ENCODE measurements at regions not wholly inside any gene's neighbourhood (a gene's known extent, or its start where the extent isn't known, plus 50 kb on each side); places are given as distances from the start of the nearest gene placed in this dataset.
"Not testable (repeated sequence)": the region's sequence is repeated elsewhere in the genome, so short reads cannot be mapped to it uniquely, and the experiment has no call there.

GRCh38 chr12:131625966-131626722 lies 84.7 kb upstream of the SFSWAP start:
- not testable (repeated sequence) for DNase-seq

DNA sequence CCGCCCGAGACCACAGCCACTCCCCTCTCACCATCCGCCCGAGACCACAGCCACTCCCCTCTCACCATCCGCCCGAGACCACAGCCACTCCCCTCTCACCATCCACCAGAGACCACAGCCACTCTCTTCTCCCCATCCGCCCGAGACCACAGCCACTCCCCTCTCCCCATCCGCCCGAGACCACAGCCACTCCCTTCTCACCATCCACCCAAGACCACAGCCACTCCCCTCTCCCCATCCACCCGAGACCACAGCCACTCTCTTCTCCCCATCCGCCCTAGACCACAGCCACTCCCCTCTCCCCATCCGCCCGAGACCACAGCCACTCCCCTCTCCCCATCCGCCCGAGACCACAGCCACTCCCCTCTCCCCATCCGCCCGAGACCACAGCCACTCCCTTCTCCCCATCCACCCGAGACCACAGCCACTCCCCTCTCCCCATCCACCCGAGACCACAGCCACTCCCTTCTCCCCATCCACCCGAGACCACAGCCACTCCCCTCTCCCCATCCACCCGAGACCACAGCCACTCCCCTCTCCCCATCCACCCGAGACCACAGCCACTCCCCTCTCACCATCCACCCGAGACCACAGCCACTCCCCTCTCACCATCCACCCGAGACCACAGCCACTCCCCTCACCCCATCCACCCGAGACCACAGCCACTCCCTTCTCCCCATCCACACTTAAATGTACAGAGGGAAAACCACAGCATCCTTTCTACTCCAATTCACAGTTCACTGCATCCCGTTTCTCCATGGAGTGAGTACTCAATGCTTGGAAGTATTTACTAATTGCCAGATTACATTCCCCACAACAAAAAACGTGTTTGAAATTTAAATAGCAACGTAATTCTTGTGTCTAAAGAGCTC lies 83.5 kb upstream of the SFSWAP start:
- DNase-seq = peak; percentile 48

DNA sequence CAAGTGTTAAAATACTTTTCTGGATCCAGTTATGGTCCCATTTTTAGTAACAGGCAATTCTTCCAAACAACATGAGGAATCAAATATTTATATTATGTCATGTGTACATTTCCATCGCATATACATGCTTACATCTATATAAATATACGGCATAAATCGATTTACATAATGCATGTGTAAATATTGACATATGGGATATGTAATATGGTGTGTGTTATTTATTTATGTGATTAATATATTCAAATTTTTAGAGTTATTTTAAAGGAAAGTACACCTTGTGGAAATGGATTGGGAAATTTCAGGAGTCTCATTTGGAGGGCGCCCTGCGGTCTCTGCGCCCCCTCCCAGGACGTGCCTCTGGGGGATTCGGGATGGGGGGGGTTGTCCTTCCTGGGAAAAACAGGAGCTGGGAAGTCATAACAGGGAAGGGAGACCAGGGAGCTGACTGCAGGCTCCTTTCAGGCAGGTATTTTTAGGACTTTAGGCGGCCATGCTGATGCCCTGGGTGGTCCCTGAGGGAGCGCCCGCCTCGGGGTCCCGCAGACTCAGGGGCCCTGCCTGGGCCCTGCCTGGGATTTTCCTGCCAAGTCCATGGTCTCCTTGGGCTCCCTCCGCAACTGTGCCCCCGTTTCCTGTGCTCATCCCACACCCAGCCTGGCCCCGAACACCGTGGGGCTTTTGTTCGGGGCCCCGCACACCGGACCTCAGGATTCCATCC lies 82.7 kb upstream of the SFSWAP start:
- no peak for DNase-seq

GRCh38 chr12:131628766-131629448 lies 82.0 kb upstream of the SFSWAP start:
- no peak for DNase-seq

- DNase-seq = no peak
Observed at GRCh38 chr12:131631230-131631629, 79.7 kb upstream of the SFSWAP start.

GRCh38 chr12:131631889-131632651 lies 78.8 kb upstream of the SFSWAP start:
- DNase-seq = not testable (repeated sequence)

DNA sequence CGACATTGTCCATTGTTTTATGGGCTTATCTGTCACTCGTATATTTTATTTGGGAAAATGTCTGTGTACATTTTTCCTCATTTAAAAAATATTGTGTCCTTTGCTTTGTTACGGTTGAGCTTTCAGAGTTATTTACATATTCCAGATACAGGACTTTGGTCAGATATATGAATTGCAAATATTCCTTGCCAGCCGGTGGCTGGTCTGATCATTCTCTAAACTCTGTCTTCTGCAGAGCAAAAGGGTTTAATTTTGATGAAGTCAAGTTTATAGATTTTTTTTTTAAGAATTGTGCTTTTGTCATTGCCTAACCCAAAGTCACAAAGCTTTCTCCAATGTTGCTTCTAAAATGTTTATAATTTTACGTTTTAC lies 78.3 kb upstream of the SFSWAP start:
- not testable (repeated sequence) for DNase-seq

DNA sequence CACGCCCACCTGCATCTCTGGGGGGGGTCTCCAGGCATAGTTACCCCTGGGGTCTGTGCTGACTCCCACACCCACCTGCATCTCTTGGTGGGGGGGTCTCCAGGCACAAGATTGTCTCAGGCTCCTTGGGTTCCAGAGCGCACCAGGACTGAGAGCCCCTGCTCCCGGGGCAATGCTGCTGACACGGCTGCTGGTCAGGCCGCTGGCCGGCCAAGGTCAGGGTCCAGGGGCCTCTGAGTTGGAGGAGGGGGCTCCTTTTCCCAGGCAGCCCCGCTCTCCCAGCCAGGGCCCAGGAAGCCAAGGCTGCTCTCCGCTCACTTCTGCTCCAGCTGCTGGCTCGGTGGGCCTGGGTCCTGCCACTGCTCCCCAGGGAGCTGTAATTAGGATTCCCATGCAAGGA lies 77.3 kb upstream of the SFSWAP start:
- DNase-seq = not testable (repeated sequence)

GRCh38 chr12:131634037-131634436 lies 76.9 kb upstream of the SFSWAP start:
- no peak for DNase-seq

DNA sequence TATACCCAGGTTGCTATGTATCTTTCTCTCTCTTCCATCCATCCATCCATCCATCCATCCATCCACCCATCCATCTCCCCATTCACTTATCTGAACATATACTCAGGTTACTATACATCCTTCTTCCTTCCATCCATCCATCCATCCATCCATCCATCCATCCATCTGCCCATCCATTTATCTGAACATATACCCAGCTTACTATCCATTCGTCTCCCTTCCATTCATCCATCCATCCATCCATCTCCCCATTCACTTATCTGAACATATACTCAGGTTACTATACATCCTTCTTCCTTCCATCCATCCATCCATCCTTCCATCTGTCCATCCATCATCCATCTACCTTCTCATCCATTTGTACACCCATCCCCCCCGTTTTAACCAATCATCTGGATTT lies 75.9 kb upstream of the SFSWAP start:
- not testable (repeated sequence) for DNase-seq

- DNase-seq = no peak
Observed at GRCh38 chr12:131635491-131636122, 75.3 kb upstream of the SFSWAP start.

GRCh38 chr12:131636266-131636665 lies 74.6 kb upstream of the SFSWAP start:
- no peak for DNase-seq

DNA sequence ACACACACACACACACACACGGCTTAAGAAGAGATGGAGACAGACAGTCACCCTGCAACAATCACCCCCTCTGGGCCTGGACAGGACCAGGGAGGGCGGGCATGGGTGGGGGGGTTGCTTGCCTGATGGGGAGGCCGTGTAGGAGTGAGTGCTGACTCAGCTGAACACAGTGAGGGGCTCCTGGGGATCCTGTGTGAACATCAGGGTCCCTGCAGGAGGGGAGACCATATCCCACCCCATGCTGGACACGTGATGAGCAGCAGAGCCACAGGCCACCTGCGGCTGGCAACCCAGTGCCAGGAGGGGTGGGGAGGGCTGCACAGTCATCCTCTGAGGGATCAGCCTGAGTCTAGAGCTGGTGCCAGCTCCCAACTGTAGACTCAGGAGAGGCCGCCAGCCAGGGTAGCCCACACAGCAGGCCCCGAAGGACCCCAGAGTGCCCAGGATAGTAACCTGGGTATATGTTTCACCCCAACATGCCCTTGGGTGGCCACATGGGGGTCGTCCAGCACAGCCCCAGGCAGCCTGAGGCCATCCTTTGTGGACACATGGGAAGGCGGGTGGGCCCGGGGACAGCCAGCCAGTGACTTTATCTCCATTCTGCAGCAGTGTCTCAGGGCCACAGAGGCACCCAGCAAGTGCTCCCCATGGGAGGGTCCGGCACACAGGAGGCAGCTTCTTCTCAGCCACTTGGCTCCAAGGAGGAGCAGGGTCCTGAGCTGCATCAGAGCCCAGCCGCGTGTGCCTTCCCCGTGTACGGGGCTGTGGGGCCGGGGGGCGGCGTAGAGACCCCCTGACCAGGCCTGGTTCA lies 73.7 kb upstream of the SFSWAP start:
- DNase-seq = no peak

- no peak for DNase-seq
Observed at GRCh38 chr12:131637986-131638385, 72.9 kb upstream of the SFSWAP start.

DNA sequence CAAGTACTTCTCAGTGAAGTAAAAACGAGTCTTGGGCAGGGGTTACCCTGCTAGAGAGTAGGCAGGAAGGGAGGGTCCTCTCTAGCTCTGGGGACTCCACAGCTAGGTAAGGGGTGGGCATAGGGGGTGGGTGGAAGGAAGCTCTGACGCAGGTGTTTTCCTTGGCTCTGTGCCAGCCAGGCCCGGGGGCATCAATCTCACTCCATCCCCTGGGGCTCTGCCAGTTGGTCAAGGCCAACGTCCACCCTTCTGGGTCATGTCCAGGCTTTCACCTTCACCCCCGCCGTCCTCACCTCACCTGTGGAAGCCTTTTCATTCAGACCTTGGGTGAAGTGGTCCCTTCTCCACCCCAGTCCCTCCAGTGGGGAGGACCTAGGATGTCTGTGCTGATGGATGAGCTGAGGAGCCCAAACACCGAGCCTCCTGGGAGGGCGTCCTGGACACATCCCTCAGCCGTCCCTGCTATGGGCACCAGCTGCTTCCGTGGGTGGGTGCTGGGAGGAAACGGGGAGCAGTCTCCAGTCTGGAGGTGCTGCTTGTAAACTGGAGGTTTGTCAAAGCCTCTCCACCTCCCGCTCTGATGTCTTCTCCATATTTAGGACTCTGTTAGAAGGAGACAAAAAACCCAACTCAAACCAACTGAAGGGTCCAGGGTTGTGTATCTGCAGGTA lies 71.5 kb upstream of the SFSWAP start:
- DNase-seq = no peak

DNA sequence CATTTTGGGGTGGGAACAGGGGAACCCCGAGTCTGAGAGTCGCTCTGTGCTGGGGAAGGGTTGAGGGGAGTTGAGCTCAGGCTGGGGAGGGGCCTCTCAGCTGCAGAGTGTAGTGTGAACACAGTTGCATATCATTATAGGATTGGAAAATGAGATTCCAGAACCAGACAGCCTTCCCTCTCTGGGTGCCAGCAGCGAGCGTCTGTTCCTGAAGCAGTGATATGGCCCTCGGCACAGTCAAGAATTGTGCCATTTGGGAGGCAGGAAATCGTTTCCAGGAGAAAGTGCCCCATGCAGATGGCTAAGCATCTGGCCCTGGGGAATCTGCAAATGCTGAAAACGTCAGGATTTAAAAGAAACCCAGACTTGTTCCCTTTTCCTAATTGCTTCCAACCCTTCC lies 70.4 kb upstream of the SFSWAP start:
- no peak for DNase-seq

DNA sequence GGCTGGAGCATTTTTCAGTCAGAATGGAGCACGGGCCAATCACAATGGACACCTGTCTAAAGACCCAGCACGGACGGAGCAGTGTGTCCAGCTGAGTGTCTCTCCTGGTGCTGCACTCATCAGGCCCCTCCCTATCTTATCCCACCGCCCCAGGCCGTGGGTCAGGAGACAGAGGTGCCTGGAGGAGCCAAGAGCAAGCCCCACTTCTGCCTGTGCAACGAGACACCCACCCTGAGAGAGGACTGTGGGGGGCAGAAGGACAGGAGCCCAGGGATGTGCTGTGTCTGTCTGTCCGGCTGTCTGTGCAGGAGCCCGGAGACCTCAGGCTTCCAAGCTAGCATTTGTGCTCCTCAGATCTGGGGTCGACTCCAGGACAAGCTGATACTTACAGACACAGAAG lies 69.6 kb upstream of the SFSWAP start:
- no peak for DNase-seq

DNA sequence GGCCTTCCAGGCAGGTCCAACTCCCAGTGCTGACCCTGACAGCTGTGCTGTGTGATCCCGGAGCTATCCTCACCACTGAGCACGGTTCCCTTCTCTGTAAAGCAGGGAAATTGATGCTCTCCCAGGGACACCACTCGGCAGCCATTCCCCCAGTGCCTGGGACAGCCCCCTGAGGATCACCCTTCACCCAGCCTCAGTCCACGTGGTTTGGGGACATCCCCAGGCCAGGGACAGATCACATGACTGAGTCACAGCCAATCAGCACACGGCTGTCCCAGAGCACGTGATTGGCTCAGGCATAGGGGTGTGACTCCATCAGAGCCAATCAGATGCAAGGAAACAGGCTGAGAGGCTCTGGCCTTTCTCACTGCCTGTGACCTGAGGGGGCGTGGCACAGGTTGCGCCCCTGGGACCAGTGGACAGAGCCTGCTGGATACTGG lies 68.8 kb upstream of the SFSWAP start:
- peak; percentile 13 for DNase-seq

- no peak for DNase-seq
Observed at GRCh38 chr12:131642771-131643170, 68.1 kb upstream of the SFSWAP start.

All from activated CD4-positive, alpha-beta T cell treated with anti-CD3 and anti-CD28 coated beads, Interleukin-2, amount 50 U/mL, for 16 hours (primary cell).